ENCODE measurements at regions not wholly inside any gene's neighbourhood (a gene's known extent, or its start where the extent isn't known, plus 50 kb on each side); places are given as distances from the start of the nearest gene placed in this dataset.

DNA sequence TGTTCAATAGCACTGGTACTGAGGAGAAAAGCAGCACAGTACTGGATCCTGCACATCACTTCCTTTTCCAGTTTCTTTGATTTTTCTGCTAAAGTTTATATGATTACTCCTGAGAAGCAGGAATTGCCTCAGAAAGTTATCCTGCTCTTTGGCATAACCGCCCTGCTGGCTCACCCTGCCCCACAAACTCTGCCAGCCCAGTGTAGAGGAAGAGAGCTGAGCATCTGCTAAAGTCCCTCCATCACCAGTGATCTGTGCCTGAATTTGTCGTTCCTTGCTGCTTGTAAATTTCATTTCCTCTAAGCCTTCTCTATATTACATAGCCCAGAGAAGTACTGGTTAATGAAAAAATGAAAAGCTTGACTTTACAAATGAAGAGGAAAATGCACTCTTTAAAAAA, 87.0 kb upstream of the C1orf21 start:
- no peak for FAIRE-seq
- TF ChIP-seq TAF1 (IDR thresholded peaks at IDR 0.05; ENCODE audit: borderline replicate concordance, low read depth, low read length): no peak
- TF ChIP-seq POLR2A (IDR thresholded peaks at IDR 0.05; ENCODE audit: low read depth, low read length): no peak
- TF ChIP-seq POLR2AphosphoS5 (IDR thresholded peaks at IDR 0.05; ENCODE audit: low read depth, low read length): no peak
- DNase-seq (ENCODE audit: insufficient read length): no peak

GRCh38 chr1:184300446-184300845, 86.4 kb upstream of the C1orf21 start:
- DNase-seq (ENCODE audit: insufficient read length) (no peak), FAIRE-seq (peak; percentile 5)
- TF ChIP-seq POLR2A (IDR thresholded peaks at IDR 0.05; ENCODE audit: low read depth, low read length) (no peak), POLR2AphosphoS5 (IDR thresholded peaks at IDR 0.05; ENCODE audit: low read depth, low read length) (no peak), TAF1 (IDR thresholded peaks at IDR 0.05; ENCODE audit: borderline replicate concordance, low read depth, low read length) (no peak)

DNA sequence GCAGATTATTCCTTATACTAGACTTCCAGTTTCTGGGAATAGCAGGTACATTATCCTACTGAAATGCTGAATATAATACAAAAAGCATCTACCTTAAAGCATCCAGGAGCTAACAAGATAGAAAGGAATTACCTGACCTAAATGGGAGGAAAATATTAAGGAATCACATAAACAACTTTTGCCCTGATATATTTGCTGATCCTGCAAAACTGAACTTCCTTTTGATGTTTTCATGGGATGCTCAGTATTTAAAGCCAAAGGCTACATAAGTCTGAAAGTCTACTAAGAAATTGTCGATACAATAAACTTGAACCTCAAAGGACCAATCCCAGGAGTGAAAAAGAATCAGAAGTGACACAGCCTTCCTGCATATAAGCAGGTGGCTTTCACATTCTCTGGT, 85.6 kb upstream of the C1orf21 start:
- TF ChIP-seq POLR2AphosphoS5 (IDR thresholded peaks at IDR 0.05; ENCODE audit: low read depth, low read length) (no peak), TAF1 (IDR thresholded peaks at IDR 0.05; ENCODE audit: borderline replicate concordance, low read depth, low read length) (no peak), POLR2A (IDR thresholded peaks at IDR 0.05; ENCODE audit: low read depth, low read length) (no peak)
- FAIRE-seq (no peak), DNase-seq (ENCODE audit: insufficient read length) (no peak)

- no peak for DNase-seq (ENCODE audit: insufficient read length)
- no peak for TF ChIP-seq TAF1 (IDR thresholded peaks at IDR 0.05; ENCODE audit: borderline replicate concordance, low read depth, low read length)
- no peak for TF ChIP-seq POLR2A (IDR thresholded peaks at IDR 0.05; ENCODE audit: low read depth, low read length)
- TF ChIP-seq POLR2AphosphoS5 (IDR thresholded peaks at IDR 0.05; ENCODE audit: low read depth, low read length): no peak
- FAIRE-seq: no peak
Observed at GRCh38 chr1:184302346-184302745, 84.5 kb upstream of the C1orf21 start.

- DNase-seq (ENCODE audit: insufficient read length) (no peak), FAIRE-seq (no peak)
- TF ChIP-seq POLR2AphosphoS5 (IDR thresholded peaks at IDR 0.05; ENCODE audit: low read depth, low read length): no peak
- TF ChIP-seq TAF1 (IDR thresholded peaks at IDR 0.05; ENCODE audit: borderline replicate concordance, low read depth, low read length): no peak
- TF ChIP-seq POLR2A (IDR thresholded peaks at IDR 0.05; ENCODE audit: low read depth, low read length): no peak
Observed at GRCh38 chr1:184310157-184310819, 76.5 kb upstream of the C1orf21 start.

DNA sequence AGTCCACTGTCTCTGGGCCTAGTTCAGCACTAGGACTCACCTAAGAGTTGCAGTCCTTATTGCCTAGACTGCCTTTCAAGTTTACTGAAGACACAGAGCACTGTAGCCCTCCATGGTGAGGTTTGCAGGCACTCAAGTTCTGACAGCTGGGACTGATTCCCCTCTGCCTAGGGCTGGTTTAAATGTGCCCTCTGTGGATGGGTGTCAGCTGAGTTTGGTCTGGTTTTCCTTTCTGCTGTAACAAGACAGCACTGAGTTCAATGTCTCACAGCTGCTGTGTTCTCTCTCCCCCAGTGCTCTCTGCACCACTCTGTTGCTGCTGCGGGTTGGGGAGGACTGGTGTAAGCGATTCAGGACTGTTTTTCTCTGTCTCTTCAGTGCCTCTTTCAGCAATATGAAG, 75.2 kb upstream of the C1orf21 start:
- DNase-seq (ENCODE audit: insufficient read length): no peak
- no peak for TF ChIP-seq POLR2AphosphoS5 (IDR thresholded peaks at IDR 0.05; ENCODE audit: low read depth, low read length)
- no peak for TF ChIP-seq POLR2A (IDR thresholded peaks at IDR 0.05; ENCODE audit: low read depth, low read length)
- TF ChIP-seq TAF1 (IDR thresholded peaks at IDR 0.05; ENCODE audit: borderline replicate concordance, low read depth, low read length): no peak
- FAIRE-seq: no peak

DNA sequence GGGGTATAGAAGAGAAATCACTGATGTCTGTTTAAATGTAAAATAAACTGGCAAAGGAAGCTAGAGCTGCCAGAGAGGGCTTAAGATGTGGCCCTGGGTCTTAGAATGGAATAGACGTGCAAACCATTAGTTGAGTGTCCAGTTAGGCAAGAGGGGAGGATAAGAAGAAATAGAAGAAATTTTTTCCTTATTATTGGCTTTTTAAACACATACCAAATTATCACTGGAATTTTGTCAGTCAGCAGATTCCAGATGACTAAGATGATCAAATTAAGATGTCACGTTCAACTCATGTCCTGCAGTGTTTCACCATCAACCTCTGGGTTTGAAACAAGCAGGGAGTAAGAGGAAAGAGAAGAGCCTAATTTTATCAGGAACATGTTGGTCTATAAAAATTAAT, 71.6 kb upstream of the C1orf21 start:
- no peak for DNase-seq (ENCODE audit: insufficient read length)
- TF ChIP-seq POLR2A (IDR thresholded peaks at IDR 0.05; ENCODE audit: low read depth, low read length): no peak
- TF ChIP-seq TAF1 (IDR thresholded peaks at IDR 0.05; ENCODE audit: borderline replicate concordance, low read depth, low read length): no peak
- no peak for TF ChIP-seq POLR2AphosphoS5 (IDR thresholded peaks at IDR 0.05; ENCODE audit: low read depth, low read length)
- FAIRE-seq: no peak

DNA sequence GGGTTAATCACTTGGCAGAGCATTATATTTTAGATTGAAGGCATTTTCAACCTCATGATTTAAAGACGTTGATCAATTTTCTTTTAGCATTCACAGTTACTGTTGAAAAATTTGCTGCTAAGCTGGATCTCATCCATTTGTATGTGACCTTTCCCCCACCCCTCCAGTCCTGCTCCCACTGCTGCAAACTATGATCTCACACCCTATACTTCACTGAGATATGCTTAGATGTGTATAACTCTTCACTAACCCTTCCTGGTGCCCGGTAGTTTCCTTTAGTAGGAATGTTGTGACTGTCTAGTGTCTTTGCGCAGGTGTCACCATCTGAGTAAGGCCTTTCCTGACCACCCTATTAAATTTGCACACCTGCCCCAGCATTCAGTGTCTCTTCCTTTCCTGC, 67.0 kb upstream of the C1orf21 start:
- FAIRE-seq (no peak), DNase-seq (ENCODE audit: insufficient read length) (no peak)
- TF ChIP-seq POLR2AphosphoS5 (IDR thresholded peaks at IDR 0.05; ENCODE audit: low read depth, low read length) (no peak), TAF1 (IDR thresholded peaks at IDR 0.05; ENCODE audit: borderline replicate concordance, low read depth, low read length) (no peak), POLR2A (IDR thresholded peaks at IDR 0.05; ENCODE audit: low read depth, low read length) (no peak)

GRCh38 chr1:184322253-184322652, 64.6 kb upstream of the C1orf21 start:
- no peak for DNase-seq (ENCODE audit: insufficient read length)
- no peak for FAIRE-seq
- TF ChIP-seq TAF1 (IDR thresholded peaks at IDR 0.05; ENCODE audit: borderline replicate concordance, low read depth, low read length) (no peak), POLR2A (IDR thresholded peaks at IDR 0.05; ENCODE audit: low read depth, low read length) (no peak), POLR2AphosphoS5 (IDR thresholded peaks at IDR 0.05; ENCODE audit: low read depth, low read length) (no peak)

DNA sequence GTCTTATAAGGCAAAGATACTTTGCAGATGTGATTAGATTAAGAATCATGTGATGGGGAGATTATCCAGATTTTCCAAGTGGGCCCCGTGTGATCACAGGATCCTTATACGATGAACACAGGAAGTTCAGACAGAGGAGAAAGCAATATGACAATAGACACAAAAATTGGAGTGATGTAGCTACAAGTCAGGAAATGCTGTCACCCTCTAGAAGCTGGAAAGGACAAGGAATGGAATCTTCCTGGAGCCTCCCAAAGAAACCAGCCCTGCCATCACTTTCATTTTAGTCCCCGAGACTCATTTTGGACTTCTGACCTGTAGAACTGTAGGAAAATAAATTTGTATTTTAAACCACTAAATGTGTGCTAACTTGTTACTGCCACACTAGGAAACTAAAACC, 61.9 kb upstream of the C1orf21 start:
- DNase-seq (ENCODE audit: insufficient read length) (no peak), FAIRE-seq (no peak)
- TF ChIP-seq TAF1 (IDR thresholded peaks at IDR 0.05; ENCODE audit: borderline replicate concordance, low read depth, low read length) (no peak), POLR2A (IDR thresholded peaks at IDR 0.05; ENCODE audit: low read depth, low read length) (no peak), POLR2AphosphoS5 (IDR thresholded peaks at IDR 0.05; ENCODE audit: low read depth, low read length) (no peak)

DNA sequence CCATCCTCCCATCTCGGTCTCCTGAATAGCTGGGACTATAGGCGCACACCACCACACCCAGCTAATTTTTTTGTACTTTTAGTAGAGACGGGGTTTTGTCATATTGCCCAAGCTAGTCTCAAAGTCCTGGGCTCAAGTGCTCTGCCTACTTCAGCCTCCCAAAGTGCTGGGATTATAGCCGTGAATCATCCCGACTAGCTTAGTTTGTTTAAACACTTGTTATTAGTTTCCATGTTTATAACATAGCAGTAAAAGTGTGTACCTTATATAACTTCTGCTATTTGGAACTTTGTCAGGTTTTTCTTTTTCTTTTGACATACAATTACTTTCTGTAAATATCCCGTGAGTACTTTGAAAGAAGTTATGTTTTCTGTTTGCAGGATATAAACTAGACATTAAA, 60.6 kb upstream of the C1orf21 start:
- TF ChIP-seq TAF1 (IDR thresholded peaks at IDR 0.05; ENCODE audit: borderline replicate concordance, low read depth, low read length): no peak
- no peak for TF ChIP-seq POLR2A (IDR thresholded peaks at IDR 0.05; ENCODE audit: low read depth, low read length)
- no peak for TF ChIP-seq POLR2AphosphoS5 (IDR thresholded peaks at IDR 0.05; ENCODE audit: low read depth, low read length)
- FAIRE-seq: peak; percentile 60
- no peak for DNase-seq (ENCODE audit: insufficient read length)

DNA sequence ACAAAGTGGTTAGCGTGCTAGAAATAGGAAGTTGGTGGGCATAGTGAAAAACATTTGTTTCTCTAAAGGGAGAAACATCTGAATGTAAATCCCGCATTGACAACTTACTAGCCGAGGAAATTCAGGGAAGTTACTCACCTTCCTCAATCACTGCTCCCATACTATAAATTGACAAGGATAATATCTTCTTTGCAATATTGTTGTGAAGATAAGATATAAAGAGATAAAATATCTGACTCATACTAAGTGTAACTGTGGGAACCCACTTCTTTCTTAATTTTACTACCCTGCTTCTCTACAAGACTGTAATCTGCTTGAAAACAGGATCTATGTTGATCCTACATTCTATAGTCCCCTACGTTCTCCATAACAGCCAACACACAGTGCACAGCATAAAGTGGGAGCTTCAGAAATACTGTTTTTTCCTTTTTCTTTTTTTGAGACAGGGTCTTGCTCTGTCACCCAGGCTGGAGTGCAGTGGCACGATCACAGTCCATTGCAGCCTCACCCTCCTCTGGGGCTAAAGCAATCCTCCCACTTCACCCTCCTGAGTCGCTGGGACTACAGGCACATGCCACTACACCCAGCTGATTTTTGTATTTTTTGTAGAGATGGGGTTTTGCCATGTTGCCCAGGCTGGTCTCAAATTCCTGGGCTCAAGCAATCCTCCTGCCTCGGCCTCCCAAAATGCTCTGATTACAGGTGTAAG, 57.4 kb upstream of the C1orf21 start:
- FAIRE-seq (no peak), DNase-seq (ENCODE audit: insufficient read length) (no peak)
- no peak for TF ChIP-seq POLR2A (IDR thresholded peaks at IDR 0.05; ENCODE audit: low read depth, low read length)
